CD4-positive, alpha-beta T cell treated with Interleukin-6 at 100 ng/mL for 8 hours (primary cell): ENCODE measurements at regions not wholly inside any gene's neighbourhood (a gene's known extent, or its start where the extent isn't known, plus 50 kb on each side); places are given as distances from the start of the nearest gene placed in this dataset.
"Not testable (repeated sequence)": the region's sequence is repeated elsewhere in the genome, so short reads cannot be mapped to it uniquely, and the experiment has no call there.

Experiments
- DNase-seq: peaks from one replicate; pipeline ENCODE4 v3.0.0-alpha.2; 2020; ENCODE audit warnings: mixed read lengths, low spot score

GRCh38 chr9:28120184-28120583 lies 546.9 kb upstream of the C9orf72 start:
- DNase-seq, result no peak

DNA sequence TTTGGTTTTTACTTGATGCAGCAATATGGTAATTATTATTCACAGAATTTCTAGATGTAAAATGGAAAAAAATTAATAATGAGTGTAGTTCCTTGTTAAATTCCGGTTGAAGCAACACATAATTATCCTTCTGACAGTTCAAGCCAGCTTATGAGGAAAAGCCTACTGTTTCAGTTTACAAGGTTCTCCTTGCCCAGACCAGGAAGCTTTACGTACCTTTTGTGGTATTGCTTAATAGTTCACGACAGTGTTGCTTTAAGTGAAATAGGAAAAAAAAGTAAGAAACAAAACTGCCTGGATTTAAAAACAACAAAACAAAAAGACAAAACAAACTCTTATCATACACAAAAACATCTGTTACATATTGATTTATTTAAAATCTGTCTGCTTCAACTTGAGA lies 547.3 kb upstream of the C9orf72 start:
- DNase-seq, result no peak

DNA sequence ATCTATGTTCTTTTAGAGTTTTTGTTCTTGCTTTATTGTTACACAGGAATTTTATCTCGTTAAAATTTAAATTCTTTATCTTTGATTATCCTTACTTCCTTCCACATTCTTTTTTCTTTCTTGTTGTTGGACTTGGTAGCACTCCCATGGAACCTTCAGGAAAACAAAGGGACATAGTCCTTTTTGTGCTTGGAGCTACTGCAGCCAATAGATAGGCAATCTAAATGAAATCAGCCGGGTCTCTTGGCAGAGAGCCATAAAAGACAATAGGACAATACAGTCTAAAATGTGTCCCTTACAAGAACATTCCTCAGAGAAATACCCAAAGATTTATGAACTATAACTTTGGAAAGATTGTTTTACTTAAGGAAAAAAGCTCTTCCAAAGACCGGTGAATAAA lies 548.1 kb upstream of the C9orf72 start:
- no peak for DNase-seq

- no peak for DNase-seq
These were observed 551.6 kb upstream of the C9orf72 start for GRCh38 chr9:28124917-28125316.

DNA sequence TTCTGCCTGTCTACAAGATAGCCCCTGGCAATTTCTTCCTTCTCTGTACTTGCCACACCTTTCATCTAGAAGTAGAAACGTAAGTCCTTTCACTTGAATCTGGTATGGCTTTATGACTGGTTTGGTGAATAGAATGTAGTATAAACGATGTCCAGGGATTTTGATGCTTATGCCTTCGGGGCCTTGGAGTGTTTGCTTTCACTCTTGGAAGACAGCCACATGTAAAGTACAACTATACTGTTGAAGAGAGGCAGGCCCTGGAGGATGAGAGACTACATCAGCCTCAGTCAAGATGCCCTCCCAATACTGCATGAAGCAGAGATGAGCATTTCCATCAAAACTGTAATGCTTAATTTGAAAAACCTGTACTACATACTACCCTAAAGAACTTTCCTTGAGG lies 553.8 kb upstream of the C9orf72 start:
- DNase-seq, result no peak

GRCh38 chr9:28134446-28134976 lies 561.2 kb upstream of the C9orf72 start:
- no peak for DNase-seq

DNA sequence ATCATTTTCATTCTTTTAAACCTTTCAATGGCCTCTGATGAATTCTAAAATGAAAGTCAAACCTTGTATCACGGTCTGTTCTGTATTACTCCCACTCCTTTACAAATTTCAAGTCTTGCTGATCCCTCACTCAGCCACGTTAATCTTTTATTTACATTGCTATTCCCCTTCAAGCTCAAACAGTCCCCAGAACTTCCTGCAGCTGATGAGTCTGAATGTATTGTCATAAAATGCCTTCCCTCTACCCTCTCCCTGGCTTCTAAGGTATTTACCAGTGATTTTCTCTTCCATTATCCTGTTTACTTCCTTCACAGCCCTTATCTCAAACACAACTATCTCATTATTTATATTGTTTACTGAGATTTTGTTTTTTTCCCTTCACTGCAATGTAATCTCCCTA lies 562.3 kb upstream of the C9orf72 start:
- DNase-seq, result no peak

- DNase-seq, result no peak
These were observed 562.8 kb upstream of the C9orf72 start for GRCh38 chr9:28136113-28136512.

- not testable (repeated sequence) for DNase-seq
These were observed 574.1 kb upstream of the C9orf72 start for GRCh38 chr9:28147430-28147829.

DNA sequence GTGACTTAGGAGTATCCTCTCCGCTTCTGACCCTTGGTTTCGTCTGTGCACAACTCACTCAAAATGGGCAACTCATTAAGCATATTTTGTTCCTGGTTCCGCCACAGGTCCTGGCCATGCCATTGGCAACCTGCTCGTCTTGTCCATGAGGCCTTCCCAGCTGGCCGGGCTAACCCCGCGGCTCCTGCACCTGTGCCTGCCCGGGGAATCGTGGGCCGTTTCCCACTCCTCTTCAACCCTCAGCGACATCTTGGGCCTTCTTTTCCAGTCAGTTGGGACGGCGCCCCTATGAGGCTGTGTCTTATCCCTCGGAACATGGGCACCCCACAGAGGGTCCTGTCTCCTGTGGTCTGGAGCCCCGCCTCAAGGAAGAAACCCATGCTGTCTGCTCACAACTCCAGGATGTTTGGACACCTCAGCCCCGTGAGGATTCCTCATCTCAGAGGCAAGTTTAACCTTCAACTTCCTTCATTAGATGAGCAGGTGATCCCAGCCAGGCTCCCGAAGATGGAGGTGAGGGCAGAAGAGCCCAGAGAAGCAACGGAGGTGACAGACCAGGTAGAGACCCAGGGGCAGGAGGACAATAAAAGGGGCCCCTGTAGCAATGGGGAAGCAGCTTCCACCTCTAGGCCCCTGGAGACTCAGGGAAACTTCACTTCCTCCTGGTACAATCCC lies 574.8 kb upstream of the C9orf72 start:
- DNase-seq, result not testable (repeated sequence)

GRCh38 chr9:28149361-28150050 lies 576.2 kb upstream of the C9orf72 start:
- DNase-seq, result not testable (repeated sequence)

DNA sequence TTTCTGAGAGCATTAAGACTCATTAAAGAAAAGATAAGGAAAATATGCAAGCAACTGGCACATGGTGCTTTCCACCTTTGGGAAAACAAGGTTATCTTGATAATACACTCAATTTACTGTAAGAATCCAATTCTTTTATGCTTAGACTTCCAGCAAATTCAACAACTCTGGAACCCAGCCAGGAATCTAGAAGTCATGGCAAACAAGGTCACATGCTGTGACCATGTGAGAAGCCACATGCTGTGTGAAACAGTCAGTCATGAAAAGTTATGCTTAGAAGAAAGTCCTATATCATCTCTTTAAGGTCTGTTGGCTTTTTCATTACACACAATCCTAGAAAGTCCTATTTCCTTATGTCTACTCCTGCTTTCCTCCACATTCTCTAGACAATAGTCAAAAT lies 581.8 kb upstream of the C9orf72 start:
- no peak for DNase-seq

- no peak for DNase-seq
These were observed 582.4 kb upstream of the C9orf72 start for GRCh38 chr9:28155671-28156070.

GRCh38 chr9:28158451-28158850 lies 585.2 kb upstream of the C9orf72 start:
- DNase-seq, result no peak

GRCh38 chr9:28163619-28164018 lies 590.3 kb upstream of the C9orf72 start:
- DNase-seq, result no peak

DNA sequence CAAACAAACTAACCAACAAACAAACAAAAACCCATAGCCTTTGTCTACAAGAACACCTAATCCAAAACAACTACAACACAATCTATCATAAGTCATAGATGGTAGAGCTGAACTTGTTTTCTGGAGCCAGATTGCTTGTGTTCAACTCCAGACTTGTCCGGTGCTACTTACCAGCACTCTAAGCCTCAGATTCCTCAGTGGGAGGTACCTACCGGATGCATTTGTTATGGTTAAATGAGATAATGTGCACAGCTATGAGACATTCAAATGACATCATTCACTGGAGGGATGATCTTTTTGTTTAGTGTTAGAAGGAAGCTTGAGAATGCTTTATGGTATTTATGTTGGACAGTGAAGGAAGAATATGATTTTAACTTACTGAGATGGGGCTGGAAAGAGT lies 592.9 kb upstream of the C9orf72 start:
- no peak for DNase-seq

DNA sequence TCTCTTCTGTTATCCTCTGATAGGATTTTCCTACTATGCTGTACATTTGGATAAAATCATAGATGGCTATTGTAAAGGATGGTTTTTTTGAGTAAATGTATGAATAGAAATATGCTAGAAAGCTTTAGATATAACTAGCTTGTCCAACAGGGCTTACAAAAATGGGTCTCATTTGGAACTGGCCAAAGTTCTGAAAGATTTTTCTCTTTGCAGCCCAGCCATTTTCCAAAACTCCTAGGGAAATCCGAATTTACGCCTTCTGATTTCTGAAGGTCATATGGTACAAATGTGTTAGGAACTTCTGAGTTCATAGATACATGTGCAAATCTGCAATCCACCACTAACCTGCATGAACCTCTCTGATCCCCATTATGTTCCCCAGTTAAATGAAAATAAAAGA lies 603.9 kb upstream of the C9orf72 start:
- no peak for DNase-seq

DNA sequence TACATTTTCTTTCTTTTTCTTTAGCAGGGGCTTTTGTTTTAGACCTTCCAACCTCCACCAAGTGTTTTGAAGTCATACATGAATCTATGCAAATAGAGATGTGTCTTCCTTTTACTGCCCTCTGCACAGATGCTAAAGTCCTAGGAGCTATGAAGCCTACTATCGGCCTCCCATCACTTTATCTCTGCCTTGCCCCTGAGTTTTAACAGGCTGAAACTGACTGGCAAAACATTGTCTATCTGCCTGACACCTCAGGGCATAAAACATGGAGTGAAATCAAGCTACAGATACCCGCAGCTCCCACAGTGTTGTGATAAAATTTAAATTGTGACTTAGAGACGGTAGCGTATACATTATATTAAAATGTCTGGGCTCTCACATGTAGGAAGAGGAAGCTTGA lies 604.6 kb upstream of the C9orf72 start:
- DNase-seq, result no peak

DNA sequence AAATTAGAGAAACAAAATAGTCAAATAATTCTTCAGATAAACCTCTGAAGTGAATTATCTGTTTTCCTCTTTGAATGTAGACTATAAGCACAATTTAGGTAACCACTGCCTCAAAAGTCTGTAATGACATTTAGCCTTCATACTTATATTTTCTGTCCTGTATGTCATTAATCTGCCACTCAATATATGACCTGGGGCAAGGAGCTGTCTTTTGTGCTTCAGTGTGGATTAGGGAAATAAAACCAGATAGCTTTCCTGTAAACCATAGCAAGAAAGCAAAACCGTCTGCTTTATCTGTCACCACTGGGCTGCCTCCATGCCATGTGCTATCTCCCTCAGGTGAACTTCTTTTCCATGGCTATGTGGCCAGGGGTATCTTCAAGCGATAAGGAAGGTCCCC lies 606.6 kb upstream of the C9orf72 start:
- DNase-seq, result no peak

DNA sequence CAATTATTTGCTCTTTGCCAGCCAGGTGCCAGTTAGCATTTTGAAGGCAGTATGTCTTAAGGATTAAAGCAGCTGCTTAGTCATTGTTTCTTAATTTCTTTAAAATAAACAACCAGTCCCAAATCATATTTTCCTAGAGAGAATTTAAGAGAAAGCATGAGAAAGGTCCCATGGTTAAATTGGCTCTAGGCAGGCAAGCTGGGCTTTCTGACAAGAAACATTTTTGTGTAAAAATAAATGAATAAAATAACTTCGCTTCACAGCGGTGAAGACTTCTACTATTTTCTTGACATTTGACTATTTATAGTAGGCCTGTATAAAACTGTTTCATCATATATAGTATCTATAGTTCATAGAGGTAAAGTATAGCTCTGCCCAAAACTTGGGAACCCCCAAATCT lies 617.7 kb upstream of the C9orf72 start:
- DNase-seq, result no peak

DNA sequence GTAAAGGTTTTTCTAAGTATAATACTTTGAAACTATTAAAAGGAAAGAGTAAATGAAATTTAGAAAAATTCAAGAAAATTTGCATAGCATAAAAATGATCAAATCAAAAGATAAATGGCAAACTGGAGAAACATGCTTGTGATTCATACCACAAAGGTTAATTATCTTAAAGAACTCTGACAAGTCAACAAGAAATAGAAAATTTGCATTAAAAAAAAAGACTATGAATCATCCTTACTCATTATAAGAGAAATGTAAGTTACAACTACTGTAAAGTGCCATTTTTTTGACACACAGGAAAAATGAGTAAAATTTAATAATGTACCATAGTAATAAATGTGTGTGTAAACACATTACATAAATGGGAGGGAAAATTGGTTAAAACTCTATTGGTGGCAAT lies 624.4 kb upstream of the C9orf72 start:
- DNase-seq, result no peak

DNA sequence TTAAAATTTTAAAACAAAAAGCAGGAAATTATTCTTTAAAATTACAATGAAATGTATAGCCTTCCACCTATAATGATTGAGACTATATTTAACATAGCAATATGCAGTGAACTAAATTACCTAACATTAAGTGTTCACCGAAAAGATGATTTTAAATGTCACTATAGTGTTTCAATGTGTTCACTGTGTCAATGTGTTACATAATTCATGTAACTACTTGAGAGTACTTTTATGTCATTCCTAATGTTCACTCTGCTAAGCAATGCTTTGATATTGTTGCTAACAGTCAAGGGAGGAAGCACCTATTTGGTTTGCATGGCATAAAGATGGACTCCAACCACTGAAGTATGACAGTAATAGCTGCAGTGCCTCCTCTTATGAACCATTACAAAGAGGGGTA lies 629.8 kb upstream of the C9orf72 start:
- no peak for DNase-seq

DNA sequence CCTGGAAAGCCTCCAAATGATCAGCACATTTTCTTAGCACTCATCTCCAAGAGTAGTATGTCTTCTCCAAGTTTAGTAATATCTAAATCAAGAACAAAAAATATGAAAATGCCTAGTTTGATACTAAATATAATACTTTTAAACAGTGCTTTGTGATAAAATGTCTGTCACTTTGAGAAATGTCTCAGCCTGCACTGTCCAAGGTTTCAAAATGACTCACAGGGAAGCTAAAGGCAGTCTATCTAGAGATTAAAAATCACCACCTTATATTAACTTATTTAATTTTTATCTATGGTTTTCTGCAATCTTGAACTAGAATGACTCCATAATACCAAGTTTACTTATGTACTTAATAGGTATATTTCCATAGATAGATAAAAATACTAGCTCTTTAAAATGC lies 633.0 kb upstream of the C9orf72 start:
- no peak for DNase-seq

GRCh38 chr9:28207657-28208056 lies 634.4 kb upstream of the C9orf72 start:
- no peak for DNase-seq
